OCI-M2 (cell line): ENCODE measurements at regions not wholly inside any gene's neighbourhood (a gene's known extent, or its start where the extent isn't known, plus 50 kb on each side); places are given as distances from the start of the nearest gene placed in this dataset.

Source experiments
- DNase-seq: peaks from one replicate; lab custom pipeline; 2025; ENCODE audit not compliant: unreplicated experiment; lab: John Stamatoyannopoulos, UW

DNA sequence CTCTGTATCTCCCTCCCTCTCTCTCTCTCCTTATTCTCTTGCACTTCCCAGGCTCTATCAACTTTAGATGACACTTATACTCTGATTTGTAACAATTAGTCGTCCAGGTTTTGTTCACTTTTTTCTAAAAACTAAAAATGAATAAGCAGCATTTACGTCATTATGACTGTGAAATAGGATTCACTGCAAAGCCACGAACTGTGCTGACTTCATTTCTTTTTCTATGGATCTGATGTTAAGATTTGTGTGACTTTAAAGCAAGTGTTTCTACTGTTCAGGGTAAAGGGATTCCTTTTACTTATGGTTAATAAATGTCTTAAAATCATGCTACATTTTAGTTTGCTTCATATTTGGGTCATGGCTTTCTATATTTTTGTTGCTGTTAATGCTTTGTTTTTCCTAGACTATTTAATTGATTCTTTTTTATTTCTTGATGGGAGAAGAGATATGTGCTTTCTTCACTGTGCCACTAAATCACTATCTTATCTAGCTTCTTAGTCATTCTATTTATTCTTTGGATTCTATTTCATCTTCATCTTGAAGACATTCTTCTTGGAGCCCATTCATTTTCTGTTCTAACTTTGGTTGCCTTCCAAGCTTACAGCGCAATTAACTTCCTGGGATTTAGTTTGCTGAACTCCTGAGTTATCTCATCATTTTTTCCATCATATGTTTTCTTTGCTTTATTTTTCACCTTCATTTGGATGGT is 480.4 kb upstream of the TRIB2 start:
- DNase-seq = no peak

DNA sequence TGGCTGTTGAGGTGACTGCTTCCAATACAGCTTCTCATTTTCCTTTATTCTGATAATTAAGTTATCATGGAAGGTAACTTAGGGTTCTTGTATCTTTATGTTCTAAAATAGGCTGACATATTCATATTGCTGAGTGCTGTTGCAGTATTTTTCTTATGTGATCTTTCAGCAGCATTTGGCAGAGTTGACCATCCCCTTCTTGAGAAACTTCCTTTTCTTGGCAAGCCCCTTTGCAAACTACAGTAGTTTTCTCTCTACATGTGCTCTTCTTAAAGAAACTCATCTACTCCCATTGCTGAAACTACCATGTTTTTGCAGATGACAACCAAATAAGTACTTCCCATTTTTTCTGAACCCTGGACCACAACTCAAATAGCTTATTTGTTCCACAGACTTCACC is 476.5 kb upstream of the TRIB2 start:
- DNase-seq = no peak

DNA sequence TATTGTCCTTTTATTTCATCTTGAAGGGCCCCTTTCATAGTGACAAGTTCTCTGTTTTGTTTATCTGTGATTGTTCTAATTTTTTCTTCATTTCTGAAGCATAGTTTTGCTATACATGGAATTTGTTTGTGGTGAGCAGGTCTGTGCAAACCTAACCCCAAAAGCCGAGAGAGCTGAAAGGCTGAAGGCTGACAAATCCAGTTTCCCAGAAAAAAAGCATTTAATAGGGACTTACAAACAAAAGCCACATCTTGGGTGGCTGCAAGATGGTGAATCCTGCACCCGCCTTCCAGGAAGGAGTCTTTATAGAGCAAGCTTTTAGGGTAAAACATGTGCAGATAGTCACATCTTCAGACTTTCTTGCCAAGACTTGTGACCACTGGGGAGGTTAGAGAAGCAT is 473.4 kb upstream of the TRIB2 start:
- DNase-seq = no peak

DNA sequence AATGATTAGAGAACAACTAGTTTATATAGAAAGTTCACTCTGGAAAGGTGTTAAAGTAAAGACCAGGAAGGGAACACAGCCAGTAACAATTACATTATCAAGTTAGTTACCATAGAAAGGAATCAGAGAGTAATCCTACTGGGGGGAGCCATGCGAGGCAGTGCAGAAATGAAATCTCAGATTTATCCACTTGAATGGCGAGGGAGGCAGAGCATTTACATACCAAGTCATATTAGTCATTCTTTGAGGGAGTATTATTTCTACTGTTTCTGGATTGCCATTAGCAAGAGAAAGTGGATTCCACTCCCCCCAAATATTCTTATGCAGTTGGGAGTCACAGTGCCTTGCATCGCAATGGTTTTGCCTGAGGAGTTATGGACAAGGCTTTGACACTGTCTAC is 472.7 kb upstream of the TRIB2 start:
- DNase-seq = no peak

DNA sequence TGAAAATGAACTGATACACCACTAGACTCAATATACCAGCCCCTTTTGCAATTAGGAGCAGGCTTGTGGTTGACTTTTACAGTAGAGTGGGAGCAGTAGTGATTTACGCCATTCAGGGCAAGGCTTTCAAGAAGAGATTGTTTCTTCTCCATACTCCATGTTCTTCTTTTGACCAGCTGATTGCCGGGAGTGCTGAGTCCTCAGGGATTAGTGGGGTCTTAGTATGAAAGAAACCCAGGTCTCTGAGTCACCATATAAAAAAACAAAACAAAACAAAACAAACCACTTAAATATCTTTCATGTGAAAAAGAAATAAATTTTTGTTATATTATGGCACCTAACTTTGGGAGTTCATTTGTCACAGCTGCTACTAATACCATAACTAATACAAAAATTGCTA is 465.6 kb upstream of the TRIB2 start:
- DNase-seq = no peak

DNA sequence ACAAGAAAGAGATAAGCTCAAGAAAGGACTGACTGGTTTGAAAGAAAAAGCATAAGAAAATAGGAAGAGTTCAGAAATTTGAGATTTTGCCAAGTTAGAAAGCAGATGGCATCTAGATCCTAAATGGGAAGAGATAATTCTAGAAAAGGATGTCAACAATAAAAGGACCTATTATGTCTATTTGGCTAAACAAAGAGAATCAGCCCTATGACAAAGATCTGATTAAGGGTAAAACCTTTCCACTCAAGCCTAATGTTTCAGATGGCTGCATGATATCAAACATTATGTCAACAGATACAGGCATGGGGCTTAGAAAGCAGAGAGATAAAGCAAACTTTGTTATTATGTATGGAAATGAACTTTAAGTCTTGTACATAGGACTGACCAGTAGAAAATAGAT is 465.0 kb upstream of the TRIB2 start:
- no peak for DNase-seq

DNA sequence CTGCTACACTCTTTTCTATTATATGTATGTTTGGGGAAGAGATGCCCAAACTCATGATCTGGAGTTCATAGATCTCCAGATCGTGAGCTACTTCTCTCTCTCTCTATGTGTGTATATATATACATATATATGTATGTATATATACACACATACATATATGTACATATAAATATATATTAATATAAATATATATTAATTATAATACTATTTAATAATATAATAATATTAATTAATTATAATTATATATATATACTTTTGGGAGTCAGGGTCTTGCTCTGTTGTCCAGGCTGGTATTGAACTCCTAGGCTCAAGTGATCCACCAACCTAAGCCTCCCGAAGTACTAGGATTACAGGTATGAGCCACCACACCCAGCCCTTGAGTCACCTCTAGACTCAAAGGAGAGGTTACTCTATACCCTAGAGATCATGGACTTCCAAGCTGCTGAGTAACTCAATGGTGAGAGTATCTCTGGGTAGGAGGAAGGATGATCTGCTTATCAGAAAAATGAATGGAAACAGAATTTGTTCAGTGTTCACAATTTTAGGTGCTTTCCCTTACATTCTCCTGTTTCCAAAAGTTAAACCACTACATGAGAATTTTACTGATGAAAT is 463.5 kb upstream of the TRIB2 start:
- DNase-seq = no peak

DNA sequence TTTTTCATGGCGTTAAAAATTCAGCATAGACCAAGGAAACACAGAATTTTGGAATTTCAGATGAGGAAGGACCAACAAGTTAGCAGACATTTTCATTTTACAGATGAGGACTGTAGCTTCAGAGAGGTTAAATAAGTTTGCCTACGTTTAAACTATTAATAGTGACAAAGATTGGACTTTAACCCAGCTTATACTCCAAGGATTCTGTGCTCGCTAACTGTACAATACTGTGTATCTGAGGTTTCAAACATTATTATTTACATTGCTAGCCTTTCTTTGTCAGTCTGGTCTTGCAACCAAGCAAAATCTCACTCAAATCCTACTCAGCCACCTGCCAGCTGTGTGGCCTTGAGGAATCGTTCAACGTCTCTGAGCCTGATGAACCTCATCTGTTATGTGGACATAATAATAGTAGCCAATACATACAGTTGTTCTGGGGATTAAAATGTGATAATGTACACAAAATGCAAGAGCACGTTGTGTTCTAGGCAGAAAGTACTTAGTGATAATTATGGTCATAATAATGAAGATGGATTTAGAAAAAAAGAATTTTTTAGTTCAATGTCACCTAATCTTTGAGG is 462.4 kb upstream of the TRIB2 start:
- DNase-seq = no peak

DNA sequence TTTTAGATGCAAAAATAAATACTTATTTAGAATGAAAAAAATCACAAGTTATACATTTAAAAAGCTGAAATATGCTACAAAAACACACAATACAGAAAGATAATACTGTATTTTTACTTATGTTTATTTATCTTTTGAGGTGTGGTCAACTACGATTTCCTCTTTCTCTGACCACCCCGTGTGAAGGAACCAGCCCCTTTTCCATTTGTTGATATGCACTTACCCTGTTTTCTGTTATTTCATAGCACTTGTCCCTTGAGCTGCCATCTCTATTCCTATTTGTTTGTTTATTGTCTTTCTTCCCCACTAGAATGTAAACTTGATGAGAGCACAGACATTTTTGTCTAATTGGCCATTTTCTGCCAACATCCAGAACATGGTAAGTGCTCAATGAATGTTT is 460.5 kb upstream of the TRIB2 start:
- DNase-seq = no peak

DNA sequence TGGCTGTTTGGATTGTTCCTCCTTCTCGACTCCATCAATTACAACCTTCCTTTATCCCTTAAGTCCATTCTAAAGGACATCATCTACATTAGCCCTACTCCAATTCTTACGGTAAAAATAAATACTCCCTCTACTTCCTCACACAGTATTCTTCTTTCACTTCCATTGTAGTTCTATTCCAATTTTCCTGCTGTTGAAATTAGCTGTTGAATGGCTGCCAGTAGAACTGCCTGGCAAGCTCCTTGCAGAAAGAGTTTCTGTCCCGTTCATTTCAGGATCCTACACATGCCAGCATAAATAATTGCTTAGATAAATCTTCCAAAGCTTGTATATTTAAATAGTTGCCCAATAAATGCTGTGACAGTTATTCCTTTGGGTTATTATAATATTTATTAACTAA is 459.3 kb upstream of the TRIB2 start:
- no peak for DNase-seq

DNA sequence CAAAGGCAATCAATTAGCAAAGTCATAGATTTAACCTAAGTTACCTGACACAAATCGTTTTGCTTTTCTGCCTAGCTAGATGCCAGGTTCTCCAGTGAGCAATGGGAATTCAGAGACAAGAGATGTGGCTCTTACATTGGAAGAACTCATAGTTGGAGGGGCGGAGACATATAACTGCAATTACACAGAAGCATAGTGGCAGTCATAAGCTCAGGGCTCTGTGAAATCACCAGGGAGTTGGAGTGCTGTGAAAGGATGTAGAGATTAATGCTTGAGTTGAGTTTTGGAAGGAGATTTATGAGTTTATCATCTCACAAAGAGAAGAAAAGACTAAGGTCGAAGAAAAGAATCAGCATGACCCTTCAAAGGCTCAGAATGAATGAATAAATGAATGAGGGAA is 457.2 kb upstream of the TRIB2 start:
- no peak for DNase-seq

DNA sequence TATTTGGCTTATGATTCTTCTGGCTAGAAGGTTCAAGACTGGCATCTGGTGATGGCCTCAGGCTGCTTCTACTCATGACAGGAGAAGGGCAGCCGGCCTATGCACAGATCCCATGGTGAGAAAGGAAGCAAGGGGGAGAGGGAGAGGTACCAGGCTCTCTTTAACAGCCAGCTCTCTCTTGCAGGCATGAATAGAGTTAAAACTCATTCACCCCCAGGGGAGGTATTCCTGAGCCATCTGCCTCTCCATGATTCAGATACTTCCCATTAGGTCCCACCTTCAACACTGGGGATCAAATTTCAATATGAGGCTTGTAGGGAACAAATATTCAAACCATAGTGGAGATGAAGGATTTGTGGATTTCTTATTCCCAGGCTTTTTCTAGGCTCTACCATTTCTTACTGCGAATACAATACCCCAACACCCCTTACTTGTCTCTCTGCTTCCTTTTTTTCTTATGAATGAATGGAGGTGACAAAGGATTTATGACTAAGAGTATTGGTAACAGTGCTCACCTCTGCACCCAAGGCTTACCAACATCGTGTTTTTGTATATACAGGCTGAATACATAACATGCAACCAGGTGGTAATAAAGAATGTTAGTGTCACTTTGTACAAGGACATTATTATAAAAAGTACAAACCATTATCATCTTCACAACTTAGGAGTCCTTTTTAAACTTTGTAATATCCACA is 454.6 kb upstream of the TRIB2 start:
- DNase-seq = no peak

DNA sequence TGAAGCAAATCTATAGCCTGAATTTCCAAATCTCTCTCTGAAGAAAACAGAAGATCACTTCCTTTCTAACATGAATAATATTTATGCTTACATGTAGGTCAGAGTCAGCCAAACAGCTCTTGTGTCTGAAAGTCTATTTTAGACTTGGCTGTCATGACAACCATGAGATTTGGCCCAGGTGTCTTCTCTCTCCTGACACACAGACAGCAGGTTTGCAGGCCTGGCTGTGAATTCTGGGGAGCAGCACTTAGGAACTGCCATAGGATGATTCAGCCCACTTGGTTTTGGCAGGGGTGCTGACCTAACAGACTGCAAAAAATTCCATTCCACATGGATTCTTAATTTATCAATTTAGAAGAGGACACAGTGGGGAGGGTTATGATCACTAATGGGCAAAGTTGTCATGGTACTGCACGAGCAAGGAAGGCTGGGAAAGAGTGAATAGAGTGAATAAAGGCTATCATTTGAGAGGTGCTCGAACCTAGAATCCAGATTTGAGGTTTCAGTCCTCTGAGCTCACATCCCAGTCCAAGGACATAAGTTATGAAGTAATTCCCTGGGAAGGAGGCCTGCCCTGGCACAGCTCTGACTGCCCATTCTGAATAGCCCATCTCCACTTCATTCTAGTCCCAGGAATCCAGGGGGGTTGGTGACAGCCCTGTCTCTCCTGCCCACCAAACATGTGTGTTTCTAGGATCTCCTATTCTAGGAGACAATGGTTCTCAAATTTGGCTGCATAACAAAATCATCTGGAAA is 453.9 kb upstream of the TRIB2 start:
- no peak for DNase-seq

DNA sequence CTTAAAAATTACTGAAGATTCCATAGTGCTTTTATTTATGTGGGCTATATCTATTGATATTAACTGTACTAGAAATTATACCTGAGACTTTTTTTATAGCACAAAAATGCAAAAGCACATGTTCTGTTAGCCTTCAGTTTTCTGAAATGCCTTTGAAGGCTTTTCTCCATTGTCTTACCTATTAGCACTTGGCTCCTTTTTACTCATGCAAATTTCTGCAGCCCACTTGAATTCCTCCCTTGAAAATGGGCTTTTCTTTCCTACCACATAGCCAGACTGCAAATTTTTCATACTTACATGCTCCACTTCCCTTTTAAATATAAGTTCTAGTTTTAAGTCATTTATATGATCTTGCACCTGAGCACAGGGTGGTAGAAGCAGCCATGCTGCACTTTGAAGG is 453.0 kb upstream of the TRIB2 start:
- no peak for DNase-seq

DNA sequence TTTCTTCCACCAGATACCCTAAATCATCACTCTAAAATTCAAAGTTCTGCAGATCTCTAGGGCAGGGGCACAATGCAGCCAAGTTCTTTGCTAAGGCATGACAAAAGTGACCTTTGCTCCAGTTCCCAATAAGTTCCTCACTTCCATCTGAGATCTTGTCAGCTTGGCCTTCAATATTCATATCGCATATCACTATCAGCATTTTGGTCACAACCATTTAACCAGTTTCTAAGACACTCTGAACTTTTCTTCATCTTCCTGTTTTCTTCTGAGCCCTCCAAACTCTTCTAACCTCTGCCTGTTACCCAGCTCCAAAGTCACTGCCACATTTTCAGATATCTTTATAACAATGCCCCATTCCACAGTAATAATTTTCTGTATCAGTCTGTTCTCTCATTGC is 452.6 kb upstream of the TRIB2 start:
- no peak for DNase-seq

DNA sequence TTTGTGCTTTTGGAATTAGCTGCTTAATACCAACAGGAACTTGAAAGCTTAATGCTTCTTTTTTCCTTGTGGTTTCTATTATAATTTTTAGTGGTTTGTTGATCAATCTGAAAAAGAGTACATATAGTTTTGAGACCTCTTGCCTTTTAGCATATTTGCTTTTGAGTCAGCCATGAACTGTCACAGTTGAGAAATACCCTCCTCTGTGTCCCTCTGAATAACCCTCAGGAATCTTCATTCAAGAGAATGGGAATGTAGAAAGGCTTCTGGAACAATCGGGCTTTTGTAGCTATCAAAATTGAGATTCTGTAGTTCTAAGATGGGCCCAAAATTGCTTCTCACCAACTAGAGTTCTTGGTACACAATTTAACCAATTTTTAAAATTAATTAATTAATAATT is 451.1 kb upstream of the TRIB2 start:
- no peak for DNase-seq

DNA sequence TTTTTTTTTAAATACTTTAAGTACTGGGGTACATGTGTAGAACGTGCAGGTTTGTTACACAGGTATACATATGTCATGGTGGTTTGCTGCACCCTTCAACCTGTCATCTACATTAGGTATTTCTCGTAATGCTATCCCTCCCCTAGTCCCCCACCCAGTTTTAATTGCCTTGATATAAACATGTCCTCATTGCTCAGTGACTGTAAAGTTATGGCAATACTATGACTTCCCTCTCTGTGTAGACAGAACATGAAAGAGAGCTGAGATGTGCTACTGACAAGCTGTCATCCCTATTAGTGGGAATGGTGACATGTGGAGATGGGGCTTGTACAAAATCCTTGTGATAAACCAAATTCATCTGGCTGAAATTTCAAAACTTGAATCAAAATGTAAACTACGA is 449.7 kb upstream of the TRIB2 start:
- no peak for DNase-seq

DNA sequence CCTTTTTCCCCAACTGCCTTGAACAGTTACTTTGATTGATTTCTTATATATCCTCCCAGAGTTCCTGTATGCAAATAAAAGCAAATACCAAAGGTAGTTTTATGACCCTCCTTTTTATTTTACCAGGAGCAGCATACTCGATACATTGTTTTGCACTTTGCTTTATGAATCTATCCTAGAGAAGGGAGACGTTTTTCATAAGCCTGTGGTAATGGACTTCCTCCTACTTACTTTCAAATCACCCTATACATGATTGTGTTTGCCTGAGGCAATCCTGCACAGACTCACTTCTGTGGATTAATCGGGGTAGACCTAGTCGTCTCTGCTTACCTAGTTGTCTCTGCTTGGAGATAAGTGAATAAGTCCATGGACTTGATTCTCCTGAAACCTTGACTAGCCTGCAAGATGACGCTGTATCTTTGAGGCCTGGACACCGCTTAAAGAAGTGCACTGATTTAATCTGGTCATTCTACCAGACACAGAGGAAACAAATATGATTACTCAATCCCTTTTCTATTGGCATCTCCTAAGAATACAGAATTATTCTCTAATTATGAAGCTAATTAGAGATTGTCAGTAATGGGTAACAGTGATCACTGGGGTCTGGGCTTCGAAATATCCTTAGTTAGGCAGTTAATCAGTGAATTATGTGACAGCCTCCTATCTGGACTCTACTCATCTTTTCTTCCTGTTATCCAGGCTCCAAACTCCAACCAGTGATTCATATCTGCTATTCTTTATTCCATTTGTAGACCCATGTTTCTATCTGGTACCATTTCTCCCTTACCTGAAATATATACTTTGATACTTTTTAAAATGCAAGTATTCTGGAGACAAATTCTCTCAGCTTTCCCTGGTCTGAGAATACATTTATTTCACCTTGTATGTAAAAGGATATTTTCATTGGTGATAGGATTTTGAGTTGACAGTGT is 447.4 kb upstream of the TRIB2 start:
- no peak for DNase-seq

DNA sequence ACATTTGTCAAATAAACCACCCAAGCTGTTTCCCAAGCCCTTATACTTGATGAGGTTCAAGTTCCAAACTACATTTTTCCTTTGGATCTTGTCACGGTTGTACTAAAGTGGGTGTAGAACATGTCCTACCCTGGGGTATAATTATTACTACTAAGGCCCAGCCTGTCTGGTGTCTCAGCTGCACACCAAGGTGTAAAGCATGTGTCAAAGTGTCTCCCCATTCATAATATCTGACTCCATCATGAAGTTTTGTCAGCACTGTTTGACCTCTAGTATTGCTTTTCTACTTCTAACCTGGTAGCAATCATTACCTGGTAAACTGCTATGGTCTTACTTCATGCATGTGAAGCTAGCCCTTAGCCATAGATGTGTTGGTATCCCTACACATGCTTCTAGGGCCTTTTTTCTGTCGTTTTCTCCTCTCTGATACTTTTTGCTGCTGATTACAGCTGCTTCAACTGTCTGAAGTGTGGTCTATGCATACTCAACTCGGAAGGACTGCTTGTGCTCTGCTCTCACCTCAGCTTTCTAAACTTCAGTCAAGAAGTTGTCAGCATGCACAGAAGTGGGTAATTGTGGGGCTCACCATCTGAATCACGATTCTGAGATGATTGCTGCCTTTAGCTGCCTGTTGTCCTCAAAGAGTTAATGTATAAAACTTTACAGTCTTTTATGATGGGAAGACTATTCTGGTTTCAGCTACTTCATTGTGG is 445.7 kb upstream of the TRIB2 start:
- DNase-seq = no peak

DNA sequence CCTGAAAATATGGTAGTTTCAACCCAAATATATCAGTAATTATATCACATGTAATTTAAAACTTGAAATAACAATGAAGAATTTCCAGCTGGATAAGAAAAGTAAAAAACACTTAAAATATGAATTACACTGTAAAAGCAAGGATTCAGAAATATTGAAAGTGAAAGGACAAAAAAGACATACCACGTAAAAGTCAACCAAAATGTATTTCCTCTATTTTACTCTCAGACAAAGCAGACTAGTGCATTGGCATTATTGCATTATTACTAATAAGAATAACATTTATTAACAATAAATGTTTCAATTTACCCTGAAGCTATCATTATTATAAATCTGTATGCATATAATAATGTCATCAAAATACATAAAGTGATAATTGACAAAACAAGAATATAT is 445.1 kb upstream of the TRIB2 start:
- no peak for DNase-seq
